ENCODE measurements at regions not wholly inside any gene's neighbourhood (a gene's known extent, or its start where the extent isn't known, plus 50 kb on each side); places are given as distances from the start of the nearest gene placed in this dataset.

DNA sequence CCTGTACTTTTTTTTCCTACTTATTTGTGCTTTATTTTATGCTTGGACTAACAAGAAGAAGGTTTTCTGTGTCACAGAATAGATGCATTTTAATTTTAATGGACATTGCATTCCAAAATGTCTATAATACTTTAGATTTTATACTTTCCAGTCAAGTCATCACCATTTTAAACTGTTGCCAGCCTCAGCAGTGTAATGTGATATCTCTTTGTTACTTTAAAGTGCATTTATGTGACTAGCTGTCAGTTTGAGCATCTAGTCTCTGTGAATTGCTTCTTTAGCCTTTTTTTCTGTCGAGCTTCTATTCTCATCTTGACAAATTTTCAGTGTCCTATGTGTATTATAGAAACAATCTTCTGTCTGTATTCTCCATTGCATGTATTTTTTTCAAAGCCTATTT is 511.4 kb upstream of the CBLB start:
- no peak overlapping the region for H3K4me3 ChIP-seq (ENCODE audit: low read depth, low read length)
- TF ChIP-seq, protein P1, sequence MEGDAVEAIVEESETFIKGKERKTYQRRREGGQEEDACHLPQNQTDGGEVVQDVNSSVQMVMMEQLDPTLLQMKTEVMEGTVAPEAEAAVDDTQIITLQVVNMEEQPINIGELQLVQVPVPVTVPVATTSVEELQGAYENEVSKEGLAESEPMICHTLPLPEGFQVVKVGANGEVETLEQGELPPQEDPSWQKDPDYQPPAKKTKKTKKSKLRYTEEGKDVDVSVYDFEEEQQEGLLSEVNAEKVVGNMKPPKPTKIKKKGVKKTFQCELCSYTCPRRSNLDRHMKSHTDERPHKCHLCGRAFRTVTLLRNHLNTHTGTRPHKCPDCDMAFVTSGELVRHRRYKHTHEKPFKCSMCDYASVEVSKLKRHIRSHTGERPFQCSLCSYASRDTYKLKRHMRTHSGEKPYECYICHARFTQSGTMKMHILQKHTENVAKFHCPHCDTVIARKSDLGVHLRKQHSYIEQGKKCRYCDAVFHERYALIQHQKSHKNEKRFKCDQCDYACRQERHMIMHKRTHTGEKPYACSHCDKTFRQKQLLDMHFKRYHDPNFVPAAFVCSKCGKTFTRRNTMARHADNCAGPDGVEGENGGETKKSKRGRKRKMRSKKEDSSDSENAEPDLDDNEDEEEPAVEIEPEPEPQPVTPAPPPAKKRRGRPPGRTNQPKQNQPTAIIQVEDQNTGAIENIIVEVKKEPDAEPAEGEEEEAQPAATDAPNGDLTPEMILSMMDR (conservative IDR thresholded peaks at IDR 0.05; ENCODE audit: low read depth, low read length) = no peak
- DNase-seq (ENCODE audit: low read depth) = no peak

DNA sequence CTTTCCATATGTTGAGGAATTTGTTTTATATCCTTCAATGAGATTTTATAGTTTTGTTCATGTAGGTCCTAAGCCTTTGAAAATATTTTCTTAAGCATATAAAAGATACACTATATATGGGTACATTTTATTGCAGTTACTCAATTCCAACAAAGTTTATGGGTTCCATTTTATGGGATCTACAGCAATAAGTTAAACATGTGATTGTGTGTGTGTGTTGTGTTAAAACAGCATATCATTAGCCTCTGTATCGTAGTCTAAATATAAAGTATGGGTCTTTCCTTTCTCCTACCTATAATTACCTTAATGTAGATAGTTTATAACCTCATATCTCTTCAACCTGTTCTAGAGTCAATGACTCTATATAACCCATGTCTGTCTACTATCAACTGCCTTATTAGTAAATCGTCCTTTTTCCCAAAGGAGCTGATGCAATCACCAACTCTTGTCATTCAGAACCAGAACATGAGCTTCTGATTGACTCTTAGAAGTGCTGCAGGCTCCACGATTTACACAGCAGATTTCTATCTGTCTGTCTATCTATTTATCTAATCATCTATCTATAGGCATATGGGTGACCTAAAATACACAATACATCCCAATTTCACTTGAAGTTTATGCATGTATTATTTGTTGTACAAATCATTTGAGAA is 512.6 kb upstream of the CBLB start:
- no peak for DNase-seq (ENCODE audit: low read depth)
- TF ChIP-seq, protein P1 (conservative IDR thresholded peaks at IDR 0.05; ENCODE audit: low read depth, low read length) = no peak
- no peak overlapping the region for H3K4me3 ChIP-seq (ENCODE audit: low read depth, low read length)

DNA sequence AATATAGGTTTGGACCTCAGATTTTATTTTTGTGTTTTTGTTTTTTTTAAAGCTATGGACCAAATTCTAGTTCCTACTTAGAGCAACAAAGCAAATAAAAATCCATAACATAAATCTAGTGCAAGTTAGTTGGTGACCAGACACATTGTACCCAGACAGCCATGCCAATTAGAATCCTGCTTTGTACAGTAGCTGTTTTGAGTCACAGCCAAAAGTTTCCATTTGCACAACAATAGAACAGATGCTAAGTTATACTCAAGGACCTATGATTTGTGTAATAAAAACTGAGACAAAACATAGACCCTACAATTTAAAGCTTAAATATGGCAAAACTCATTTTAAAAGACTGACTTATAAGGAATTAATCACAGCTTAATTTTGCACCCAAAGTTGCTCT is 513.1 kb upstream of the CBLB start:
- TF ChIP-seq, protein P1 (conservative IDR thresholded peaks at IDR 0.05; ENCODE audit: low read depth, low read length) = no peak
- no peak for DNase-seq (ENCODE audit: low read depth)
- no peak overlapping the region for H3K4me3 ChIP-seq (ENCODE audit: low read depth, low read length)

- TF ChIP-seq, protein P1 (conservative IDR thresholded peaks at IDR 0.05; ENCODE audit: low read depth, low read length) = no peak
- DNase-seq (ENCODE audit: low read depth) = no peak
- H3K4me3 ChIP-seq (ENCODE audit: low read depth, low read length) = no peak overlapping the region
Measured at GRCh38 chr3:106386050-106386449, 517.2 kb upstream of the CBLB start.

GRCh38 chr3:106392915-106393314 is 524.1 kb upstream of the CBLB start:
- H3K4me3 ChIP-seq (ENCODE audit: low read depth, low read length) = no peak overlapping the region
- DNase-seq (ENCODE audit: low read depth) = no peak
- TF ChIP-seq, protein P1 (conservative IDR thresholded peaks at IDR 0.05; ENCODE audit: low read depth, low read length) = no peak

GRCh38 chr3:106397006-106397405 is 528.2 kb upstream of the CBLB start:
- H3K4me3 ChIP-seq (ENCODE audit: low read depth, low read length) = no peak overlapping the region
- TF ChIP-seq, protein P1 (conservative IDR thresholded peaks at IDR 0.05; ENCODE audit: low read depth, low read length) = no peak
- no peak for DNase-seq (ENCODE audit: low read depth)

DNA sequence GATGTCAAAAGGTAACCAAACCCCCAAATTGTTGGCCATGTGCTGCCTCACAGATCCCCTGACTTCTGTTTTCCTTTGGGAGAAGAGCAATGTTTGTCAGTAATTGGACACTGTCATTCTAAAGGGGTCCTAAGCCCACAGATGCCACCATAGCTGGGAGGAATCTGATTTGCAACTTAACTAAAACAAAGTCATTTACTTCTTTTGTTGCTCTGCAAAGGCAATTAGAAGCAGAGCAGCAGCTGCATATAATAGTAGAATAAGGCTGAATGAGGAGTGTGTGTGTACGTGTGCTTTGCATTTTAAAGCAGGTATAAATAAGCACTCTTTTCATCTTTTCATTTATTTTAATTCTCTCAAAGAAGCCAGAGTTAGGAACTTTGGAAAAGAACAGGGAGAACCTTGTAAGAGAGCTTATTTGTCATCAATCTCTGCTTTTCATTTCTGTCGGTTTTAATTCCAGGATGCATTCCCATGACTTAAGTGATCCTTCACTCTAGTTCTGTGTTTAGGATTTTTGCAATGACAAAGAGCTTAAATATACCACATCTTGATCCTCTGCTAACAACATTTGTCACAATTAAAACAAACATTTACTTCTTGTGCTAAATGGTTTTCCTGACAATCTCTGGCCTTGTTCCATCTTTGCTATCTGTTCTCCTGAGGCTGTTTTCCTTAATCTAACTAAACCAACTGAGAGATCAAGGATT is 530.2 kb upstream of the CBLB start:
- H3K4me3 ChIP-seq (ENCODE audit: low read depth, low read length) = no peak overlapping the region
- DNase-seq (ENCODE audit: low read depth) = no peak
- TF ChIP-seq, protein P1 (conservative IDR thresholded peaks at IDR 0.05; ENCODE audit: low read depth, low read length) = no peak
